NB4 (cell line): ENCODE measurements at regions not wholly inside any gene's neighbourhood (a gene's known extent, or its start where the extent isn't known, plus 50 kb on each side); places are given as distances from the start of the nearest gene placed in this dataset.
"Not testable (repeated sequence)": the region's sequence is repeated elsewhere in the genome, so short reads cannot be mapped to it uniquely, and the experiment has no call there.

Source experiments
- MYC ChIP-seq: IDR thresholded peaks from 2 replicates; pipeline ENCODE4 v1.6.1; 2011; ENCODE audit warnings: low read depth, low read length
- TF ChIP-seq, protein P1 (sequence below): IDR thresholded peaks from one replicate; pipeline ENCODE4 v1.5.1; 2012; ENCODE audit warnings: low read depth, low read length

DNA sequence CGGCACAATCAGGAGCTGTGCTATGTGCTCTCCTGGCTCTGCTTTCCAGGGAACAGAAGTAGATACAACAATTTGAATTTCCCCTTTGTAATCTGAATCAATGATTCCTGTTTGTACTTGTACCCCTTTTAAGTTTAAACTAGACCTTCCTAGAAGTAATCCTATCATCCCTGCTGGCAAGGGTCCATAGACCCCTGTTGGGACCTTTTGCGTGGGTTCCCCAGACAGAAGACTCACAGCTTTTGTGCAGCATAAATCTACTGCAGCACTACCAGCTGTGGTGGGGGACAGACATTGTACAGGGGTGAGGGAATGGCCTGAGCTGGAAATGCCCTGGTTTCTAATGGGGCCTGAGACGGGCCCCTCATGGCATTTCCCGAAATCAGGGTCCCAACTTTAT lies 604.1 kb upstream of the GRID2 start:
- TF ChIP-seq, protein P1, sequence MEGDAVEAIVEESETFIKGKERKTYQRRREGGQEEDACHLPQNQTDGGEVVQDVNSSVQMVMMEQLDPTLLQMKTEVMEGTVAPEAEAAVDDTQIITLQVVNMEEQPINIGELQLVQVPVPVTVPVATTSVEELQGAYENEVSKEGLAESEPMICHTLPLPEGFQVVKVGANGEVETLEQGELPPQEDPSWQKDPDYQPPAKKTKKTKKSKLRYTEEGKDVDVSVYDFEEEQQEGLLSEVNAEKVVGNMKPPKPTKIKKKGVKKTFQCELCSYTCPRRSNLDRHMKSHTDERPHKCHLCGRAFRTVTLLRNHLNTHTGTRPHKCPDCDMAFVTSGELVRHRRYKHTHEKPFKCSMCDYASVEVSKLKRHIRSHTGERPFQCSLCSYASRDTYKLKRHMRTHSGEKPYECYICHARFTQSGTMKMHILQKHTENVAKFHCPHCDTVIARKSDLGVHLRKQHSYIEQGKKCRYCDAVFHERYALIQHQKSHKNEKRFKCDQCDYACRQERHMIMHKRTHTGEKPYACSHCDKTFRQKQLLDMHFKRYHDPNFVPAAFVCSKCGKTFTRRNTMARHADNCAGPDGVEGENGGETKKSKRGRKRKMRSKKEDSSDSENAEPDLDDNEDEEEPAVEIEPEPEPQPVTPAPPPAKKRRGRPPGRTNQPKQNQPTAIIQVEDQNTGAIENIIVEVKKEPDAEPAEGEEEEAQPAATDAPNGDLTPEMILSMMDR: not testable (repeated sequence)
- not testable (repeated sequence) for TF ChIP-seq MYC
